Urothelium cell line (cell line): ENCODE measurements at regions not wholly inside any gene's neighbourhood (a gene's known extent, or its start where the extent isn't known, plus 50 kb on each side); places are given as distances from the start of the nearest gene placed in this dataset.

Source experiments
- DNase-seq: peaks from one replicate; pipeline ENCODE4 v3.0.0; 2011; ENCODE audit warnings: low spot score, mixed read lengths
- FAIRE-seq: peaks from 2 replicates; lab custom pipeline; 2011; peaks lifted over from hg19 to GRCh38; lab: Jason Lieb, UNC

DNA sequence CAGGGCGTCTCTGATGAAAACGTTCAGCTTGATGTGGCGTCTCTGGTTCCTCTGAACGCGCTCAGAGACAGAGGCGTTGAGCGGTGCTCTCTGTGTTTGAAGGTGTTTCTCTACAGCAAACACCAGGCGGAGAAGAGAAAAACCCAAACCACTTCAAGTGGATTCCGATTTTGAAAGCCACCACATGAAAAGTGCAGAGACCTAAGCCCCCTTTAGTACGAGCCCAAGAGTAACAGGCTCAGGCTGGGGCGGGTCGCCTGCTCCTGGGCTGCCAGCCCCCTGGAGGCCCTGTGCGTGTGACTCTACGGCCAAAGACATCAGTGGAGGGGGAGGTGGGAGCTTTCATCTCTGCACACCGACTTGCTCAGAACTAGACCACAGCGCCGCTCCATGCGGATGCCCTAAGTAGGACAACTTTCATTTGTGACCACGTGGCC is 328.4 kb downstream of the MAF start:
- no peak for DNase-seq
- FAIRE-seq: no peak

DNA sequence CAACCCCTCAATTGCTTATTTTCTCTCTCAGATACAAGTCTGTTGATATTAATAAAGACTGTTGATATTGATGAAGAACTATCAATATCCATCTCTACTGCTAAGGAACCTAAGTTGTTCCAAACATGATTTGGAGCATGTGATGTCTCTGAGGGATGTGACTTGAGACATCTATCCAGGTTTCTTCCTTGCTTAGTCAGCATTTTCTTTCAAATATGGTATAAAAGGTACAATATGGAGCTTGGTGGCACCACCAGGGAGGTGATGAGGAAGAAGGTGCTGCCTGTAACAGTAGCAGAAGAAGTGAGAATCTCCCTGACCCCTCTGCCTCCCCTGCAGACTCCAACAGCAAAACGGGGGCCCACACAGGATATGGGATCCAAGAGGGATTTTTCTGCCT is 329.0 kb downstream of the MAF start:
- DNase-seq: no peak
- FAIRE-seq: no peak

DNA sequence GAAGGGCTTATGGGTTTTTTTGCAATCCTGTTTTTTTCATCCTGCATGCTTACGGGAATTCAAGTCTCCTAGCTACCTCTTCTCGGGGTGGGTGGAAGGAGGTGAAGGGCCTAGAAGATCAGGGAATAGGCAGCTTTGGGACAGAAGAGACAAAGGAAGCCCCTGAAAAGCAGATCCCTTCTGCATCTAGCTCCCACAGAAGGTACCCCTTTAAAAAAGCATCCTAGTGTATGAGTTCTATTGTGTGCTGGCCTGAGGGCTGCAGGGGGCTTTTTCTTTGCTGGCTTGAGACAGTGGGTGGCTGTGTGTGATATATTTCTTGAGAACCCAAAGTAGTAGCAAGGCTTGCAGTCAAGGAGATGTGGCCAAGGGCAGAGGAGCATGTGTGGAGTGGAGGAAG is 330.5 kb downstream of the MAF start:
- DNase-seq: no peak
- FAIRE-seq: no peak

DNA sequence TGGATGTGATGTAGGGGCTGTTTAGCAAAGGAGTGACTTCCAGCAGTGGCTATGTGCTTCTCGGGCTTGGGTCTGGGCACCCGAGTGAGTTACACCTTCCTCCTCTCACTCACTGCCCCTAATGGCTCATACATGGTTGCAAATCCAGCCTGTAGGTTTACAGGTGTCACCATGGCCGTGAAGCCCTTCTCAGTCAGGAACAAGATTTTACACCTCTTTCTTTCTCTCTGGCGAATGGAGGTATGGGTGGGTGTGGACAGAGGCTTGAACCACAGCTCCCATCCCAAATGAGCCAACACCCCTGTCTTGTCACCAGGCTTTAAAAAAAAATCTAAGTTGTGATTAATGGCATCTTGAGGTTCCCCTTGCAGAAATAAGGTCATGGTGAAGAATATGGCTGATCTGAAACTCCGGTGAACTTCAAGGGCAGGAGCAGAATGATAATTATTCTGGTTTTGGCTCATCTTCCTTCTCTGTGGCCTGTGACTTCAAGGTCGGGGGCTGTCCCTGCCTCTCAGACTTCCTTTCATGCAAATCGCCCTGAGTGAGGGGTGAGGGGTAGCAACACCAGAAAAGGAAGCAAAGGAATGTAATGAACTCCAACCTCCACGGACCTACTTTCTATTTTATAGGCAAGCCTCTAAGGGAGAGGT is 331.2 kb downstream of the MAF start:
- DNase-seq: no peak

DNA sequence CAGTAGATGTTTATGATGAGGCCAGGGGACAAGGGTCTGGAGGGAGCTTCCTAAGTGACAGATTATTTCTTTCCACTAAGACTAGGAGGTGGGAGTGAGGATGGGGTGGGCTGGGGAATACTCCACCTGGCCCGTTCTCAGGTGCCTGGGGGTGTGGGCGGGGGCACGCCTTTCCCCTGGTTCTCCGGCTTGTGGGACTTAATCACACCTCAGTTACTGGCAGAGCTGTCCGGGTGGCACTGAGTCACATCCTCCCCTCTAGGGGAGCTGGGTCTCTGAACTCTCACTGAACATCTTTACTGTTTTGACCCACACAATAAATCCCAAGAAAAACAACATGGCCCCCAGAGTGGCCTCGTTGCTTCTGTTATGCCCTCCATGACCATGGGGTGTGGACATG is 332.8 kb downstream of the MAF start:
- FAIRE-seq: no peak
- no peak for DNase-seq

More for the DNA sequence above, 331.2 kb downstream of the MAF start:
- no peak for FAIRE-seq

DNA sequence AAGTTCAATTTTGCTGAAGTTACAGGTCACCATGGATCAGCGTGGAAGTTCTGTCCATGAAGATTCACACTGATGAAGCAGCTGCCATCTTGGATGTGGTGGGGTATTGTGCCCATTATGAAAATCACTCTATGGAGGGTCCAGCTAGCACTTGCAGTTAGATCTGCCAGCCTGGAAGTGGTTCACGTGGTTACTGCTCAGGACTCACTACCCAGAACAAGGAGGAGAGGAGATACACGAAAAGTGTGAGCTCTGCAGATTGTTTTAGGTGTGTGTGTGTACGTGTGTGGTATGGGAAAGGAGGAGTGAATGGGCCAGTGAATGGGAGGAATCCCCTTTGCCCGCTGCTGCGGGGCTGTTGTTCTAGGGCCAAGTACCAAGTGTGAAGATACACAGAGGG is 333.4 kb downstream of the MAF start:
- DNase-seq (no peak), FAIRE-seq (no peak)

DNA sequence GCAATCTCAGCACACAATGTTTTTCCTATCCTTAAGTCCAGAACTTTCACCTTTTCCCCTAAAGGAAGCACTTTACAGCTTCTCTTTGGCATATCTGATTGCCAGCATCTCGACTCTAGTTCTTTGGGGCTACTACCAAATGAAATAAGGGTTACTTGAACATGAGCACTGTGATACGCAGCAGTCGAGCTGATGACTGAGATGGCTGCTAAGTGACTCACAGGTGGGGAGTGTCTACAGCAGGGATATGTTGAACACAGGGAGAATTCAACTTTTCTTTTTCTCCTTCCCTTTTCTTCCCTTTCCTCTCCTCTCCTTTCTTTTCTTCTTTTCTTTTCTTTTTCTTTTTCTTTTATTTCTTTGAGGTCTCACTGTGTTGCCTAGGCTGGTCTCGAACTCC is 334.8 kb downstream of the MAF start:
- no peak for FAIRE-seq

DNA sequence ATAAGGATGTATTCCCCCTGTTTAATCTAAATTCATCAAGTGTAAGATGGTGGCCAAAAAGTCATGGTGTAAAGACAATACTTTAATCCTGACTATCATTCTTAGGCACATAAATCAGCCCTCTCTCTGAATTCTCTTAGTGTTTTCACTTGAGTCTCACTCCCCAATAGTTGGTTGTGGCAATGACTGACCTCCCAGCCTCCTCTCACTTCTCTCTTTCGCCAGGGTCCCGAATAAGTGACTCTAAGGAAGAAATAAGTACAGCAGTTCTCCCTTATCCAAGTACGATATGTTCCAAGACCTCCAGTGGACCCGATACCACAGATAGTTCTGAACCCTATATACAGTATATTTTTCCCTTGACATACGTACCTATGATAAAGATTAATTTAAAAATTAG is 335.3 kb downstream of the MAF start:
- FAIRE-seq (no peak), DNase-seq (no peak)

More for the DNA sequence above, 334.8 kb downstream of the MAF start:
- DNase-seq: no peak

DNA sequence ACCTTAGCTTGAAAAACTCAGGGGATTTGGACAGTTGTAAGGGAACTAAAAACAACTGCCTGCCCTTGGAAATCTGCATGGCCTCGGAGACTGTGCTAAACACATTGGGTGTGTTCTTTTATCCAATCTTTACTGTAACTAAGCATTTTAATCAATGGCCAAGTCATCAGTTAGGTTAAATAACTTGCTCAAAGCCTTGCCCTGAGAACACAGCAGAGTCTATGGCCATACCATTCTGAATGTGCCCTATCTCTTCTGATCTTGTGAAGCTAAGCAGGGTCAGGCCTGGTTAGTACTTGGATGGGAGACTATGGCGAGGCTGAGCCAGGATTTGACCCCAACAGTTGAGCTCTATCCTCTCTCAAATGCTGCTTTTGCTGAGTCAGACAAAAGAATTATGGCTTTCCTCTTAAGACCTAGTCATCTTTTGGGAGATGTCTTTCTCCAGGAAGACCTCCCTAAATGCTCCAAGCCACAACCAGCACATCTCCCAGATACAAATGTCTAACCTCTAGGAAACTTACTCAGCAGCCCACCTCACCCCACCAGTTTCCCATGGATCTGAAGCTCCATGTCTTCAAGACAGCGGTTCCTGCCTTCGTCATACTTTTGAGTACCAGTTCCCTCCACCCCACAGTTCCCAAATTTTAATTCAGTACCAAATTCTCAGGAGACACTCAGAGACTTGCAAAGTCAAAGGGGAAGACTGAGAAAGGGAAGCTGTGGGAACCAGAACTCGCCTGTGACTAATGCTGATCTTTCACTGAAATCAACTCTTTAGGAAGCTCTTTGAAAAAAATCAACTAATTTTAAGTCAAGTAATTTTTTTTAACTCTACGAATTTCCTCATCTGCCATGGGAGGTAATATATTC is 336.1 kb downstream of the MAF start:
- DNase-seq (no peak), FAIRE-seq (no peak)

DNA sequence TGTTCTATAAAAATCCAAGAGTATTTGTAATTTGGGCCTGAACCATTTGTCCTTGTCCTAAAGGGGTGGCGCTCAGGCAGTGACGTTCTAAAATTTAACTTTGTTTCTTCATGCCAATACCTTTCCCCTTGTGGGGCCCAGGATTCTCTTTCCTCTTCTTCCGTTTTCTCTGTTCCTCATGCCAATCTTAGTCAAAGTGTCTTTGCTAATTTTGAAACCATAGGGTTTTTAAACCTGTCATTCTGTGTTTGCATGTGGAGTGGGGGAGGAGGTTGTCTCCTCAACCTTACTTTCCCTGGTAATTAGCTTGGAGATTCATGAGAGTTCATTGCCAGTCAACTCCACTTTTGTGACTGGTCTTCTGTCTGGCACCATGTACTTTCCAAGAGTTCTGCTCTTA is 337.1 kb downstream of the MAF start:
- DNase-seq (no peak), FAIRE-seq (no peak)
